HS-27A (cell line): ENCODE measurements at regions not wholly inside any gene's neighbourhood (a gene's known extent, or its start where the extent isn't known, plus 50 kb on each side); places are given as distances from the start of the nearest gene placed in this dataset.
"Not testable (repeated sequence)": the region's sequence is repeated elsewhere in the genome, so short reads cannot be mapped to it uniquely, and the experiment has no call there.

Experiments
- DNase-seq: peaks from one replicate; pipeline ENCODE4 v3.0.0-alpha.2; 2012; ENCODE audit warnings: low read depth, missing footprints

DNA sequence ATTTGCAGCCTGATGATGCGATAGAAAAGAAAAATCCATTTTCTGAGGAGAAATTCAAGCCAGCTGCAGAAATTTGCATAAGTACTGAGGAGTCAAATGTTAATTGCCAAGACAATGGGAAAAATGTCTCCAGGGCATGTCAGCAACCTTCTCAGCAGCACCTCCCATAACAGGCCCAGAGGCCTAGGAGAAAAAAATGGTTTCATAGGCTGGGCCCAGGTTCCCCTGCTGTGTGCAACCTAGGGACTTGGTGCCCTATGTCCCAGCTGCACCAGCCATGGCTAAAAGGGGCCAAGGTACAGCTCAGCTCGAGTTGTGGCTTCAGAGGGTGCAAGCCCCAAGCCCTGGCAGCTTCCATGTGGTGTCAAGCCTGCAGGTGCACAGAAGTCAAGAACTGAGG, 144.8 kb upstream of the PRKD1 start:
- not testable (repeated sequence) for DNase-seq

DNA sequence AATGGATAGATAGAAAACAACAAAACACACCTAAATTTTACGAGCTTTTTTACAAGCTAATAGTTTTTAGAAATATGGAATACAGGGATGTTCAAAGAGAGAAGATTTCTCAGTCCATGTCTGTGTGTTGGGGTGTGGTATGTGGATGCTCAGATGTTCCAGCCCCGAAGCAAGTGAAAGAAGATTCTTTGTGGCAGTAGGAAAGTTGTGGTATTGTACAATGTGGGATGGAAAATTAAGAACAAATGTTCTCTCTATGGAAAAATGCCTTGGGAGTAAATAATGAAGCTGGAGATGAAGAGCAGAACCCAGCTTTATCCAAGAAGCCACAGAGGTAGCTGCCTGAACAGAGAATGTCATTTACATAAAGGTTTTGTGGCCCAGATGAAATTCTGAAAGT, 150.3 kb upstream of the PRKD1 start:
- no peak for DNase-seq

DNA sequence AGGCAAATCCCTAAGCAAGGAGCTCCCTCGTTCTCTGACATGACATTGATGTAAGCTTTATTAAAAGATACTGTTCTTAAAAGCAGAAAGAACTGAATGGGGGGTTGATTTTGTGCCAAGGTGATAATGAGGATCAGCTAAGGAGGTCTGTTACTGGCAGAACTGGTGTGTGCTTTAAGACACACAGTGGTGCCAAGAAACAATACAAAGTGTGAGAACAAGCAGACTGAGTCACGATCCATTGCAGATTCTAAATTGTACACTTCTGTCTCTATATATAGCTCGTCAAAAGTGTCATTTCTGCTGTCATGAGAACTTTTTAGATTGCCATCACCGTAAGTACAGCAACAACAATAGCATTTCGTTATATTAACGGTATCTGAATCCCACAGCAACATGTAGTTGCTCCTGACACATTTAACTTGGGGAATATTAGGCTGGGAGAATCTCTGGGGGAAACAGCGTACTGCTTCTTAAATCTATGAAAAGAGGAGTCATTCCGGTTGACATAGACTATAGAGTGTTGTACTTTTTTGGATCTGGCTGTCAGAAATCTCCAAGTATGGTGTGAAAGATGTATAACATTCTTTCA, 151.3 kb upstream of the PRKD1 start:
- no peak for DNase-seq

DNA sequence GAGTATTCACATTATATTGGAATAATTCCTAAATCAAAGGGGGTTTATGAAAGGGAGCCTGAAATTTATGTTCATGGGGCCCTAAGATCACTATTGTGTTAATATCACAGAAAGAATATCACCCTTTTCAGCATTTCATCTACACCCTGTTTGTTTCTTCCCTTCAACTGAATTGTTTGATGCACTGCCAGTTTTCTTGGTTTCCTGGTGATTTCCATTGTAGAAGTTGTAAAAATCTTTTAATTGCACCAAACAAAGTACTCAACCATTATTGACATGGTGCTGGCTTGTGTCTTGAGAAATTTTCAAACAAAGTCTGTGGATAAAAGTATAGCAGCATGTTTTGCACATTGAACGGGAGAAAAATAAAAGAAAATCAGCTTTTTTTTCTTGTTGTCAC, 154.8 kb upstream of the PRKD1 start:
- DNase-seq = no peak

DNA sequence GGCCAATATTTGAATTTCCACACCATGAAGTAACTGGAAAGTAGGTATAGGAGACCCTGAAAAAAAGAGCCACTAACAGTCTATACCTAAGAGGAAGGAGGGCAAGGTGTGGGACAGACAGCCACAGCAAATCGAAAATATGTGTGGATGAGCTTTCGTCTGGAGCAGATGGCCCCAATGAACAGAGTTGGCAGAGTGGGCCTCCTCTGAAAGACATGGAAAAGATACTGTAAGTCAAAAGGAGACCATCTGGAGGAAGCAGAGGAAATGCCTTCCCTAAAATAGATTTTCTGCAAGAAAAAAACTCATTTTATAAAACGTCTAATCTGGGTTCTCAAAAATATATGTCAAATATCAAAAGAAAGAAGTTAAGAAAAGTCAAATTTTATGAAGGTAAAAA, 157.2 kb upstream of the PRKD1 start:
- DNase-seq = no peak

DNA sequence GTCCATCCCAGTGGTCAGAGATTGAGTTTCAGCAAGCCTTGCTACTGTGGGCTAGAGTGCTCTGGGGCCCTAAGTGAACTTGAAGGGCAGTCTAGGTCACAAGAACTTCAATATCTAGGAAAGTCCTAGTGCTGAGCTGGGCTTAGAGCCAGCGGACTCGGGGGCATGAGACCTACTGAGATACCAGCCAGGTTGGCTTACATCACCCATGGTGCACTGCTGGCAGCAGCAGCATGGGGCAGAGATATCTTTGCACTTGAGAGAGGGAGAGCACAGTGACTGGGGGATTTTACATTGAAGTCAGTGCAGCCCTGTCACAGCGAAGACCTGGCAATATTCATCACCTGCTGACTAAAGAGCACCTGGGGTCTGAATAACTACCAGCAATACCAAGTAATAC, 158.3 kb upstream of the PRKD1 start:
- DNase-seq = no peak

DNA sequence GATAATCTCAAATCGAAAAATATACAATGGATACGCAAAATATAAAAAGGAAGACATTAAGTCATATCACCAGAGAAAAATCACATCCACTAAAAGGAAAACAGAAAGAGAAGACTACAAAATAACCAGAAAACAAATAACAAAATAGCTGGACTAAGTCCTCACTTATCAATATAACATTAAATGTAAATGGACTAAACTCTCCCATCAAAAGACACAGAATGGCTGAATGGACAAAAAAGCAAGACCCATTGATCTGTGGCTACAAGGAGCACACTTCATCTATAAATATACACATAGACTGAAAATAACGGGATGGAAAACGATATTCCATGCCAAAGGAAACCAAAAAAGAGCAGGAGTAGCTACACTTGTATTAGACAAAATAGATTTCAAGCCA, 161.0 kb upstream of the PRKD1 start:
- no peak for DNase-seq

DNA sequence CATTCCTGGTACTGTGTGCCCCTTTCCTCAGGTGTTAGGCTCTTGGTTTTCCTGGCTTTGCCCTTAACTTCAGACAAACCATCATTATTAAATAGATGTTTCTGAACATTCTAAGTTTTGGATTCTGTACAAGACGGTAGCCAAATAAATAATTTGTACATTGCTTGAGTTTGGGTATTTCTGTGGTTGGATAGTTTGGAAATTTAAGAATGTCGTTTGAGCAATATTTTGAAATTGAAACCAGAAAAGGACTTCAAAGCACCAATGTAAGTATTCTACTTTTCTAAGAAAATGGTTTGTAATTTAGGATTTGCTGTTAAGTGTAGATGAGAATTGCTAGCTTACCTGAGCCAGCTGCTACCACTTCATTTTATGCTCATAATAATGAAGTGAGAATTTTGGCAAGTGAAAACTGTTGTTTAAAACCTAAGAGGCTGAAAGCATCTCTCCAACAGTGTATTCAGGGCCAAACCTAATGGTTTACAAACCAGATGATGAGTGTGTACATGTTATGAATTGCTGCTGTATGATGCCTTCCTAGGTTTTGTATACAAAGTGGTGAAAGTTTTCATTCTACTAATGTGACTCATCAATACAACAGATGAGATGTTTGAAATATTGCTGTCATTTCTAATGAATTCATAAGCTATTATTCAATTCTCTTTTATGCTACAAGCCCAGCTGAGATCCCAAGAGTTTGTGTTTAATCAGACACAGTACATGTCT, 181.5 kb upstream of the PRKD1 start:
- DNase-seq = no peak

DNA sequence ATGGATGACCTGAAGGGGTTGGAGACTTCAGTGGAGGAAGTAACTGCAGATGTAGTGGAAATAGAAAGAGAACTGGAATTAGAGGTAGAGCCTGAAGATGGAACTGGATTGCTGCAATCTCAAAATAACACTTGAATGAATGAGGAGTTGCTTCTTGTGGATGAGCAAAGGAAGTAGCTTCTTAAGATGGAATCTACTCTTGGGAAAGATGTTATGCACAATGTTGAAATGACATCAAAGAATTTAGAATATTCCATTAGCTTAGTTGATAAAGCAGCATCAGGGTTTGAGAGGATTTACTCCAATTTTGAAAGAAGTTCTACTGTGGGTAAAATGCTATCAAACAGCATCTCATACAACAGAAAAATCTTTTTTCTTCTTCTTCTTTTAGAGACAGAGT, 186.4 kb upstream of the PRKD1 start:
- DNase-seq = no peak

DNA sequence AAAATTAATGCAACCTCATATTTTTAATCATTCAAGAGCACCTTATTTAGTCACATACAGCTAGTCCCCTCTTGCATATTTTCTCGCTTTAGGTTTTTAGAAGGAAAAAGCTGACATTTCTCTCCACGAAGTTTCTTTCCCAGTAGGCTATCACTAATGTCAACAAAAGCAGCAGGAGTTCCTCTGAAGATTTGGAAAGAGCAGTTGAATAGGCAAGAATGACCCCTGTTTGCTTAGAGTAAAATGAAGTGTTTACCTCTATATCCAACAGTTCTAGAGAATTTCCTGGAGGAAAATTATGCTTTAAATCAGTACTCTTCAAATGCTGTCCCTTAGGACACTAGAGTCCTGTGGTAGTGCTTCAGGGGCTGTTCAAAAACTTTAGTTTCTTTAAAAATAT, 188.1 kb upstream of the PRKD1 start:
- no peak for DNase-seq

DNA sequence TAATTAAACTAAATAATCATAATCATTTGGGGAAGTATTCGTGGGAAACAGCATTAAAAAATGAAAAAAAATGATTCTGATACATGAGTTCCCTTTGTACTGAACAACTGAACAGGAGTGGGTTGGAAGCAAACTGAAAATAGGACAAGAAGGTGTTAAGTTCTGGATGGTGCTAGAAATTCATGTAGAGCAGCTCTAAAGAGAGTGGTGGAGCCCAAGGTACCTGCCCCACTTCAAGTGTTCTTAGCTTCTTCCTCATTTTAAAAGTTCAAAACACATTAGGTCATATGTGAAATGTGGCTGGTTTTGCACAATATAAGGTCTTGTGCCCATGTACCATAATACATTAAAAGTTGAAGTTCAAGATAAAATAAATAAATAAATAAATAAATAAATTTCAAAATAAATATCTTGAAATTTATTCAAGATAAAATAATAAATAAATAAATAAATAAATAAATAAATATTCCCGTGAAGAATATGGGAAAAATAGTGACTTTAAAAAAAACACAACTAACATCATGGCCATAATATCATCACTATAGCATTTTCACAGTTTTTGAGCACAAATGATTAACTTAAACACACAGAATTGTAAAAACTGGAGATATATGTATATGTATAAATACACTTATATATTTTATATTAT, 191.5 kb upstream of the PRKD1 start:
- DNase-seq = no peak

DNA sequence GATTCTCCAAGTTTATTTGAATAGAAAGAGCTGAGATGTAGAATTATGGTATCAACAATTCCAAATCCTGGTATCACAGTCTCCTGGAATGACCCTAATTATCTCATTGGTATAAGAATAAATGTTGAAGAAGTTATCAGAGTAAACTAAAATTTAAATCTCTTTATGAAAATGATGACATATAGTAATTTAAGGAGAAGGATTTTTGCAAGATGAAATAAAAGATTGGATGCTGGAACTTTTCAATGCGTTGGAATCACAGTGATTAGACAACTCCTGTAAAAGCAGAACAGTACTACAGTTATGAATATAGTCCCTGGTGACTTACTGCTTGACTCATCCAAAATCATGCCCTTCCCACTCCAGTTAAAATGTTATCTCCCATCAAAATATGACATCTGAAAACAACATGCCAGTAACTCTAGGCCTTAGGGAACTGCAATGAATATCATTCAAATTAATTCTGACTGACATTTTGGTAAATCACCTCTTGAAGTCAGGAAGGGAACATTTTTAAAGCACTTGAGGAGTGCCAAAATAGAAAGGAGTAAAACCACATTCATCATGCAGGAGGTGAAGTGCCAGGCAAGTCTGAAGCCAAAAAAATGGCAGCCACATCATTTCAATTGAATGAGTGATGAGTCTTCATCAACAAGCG, 197.8 kb upstream of the PRKD1 start:
- peak; percentile 8 for DNase-seq

DNA sequence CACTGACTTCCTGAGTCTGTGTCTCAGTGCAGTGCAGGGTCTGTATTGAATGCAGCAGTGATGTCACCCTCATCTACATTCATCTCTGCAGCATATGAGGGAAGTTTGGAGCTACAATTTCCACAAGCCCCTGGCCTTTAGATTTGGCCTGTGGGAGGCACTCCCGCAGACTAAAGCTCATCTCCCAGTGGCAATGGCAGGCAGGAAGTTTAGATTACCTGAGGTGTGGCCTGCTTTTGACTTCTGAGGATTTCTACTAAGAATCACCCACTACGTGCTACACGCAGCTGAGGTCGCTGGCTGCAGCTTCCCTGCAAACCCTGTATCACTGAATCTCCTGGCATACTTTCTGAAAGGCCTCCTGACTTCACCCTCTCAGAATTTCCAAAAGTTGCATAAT, 202.2 kb upstream of the PRKD1 start:
- no peak for DNase-seq

DNA sequence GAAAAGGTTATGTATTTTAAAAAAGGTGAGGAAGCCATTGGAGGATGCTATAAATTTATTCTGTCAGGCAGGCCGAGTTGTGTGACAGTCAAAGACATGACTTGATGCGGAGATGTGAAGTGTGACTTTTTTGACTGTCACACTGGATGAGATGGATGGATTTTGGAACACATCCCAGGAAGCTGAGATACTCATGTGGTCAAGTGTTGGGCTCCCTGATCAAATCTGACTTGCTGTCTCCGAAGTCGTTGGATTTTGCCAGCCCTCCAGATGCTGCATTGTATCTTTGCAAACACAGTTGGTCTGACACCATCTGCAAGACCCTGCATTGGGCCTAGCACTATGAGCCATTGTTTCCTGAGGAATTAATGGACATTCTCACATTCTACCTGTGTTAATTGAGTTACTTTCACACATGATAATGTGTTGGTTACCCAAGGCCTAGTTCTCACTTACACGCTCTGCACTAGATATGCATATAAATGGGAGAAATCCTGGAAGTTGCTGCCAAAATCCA, 204.0 kb upstream of the PRKD1 start:
- no peak for DNase-seq

DNA sequence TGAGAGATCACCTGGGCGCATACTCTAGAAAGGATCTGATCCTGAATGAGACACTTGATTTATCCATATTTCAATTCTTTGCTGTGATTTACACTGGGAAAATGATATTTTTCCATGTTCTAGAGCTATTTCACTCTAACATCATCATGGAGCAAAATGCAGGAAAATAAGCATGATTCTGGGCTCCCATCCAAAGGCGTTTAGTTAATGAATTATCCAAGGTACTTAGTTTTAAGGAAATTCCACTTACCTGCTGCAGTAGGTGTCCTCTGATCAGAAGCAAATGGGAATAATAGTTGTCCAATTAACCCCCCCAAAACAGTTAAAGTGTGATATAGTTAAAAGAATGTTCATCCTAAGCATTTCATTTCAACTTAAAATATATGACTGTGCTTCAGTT, 204.5 kb upstream of the PRKD1 start:
- DNase-seq = no peak

DNA sequence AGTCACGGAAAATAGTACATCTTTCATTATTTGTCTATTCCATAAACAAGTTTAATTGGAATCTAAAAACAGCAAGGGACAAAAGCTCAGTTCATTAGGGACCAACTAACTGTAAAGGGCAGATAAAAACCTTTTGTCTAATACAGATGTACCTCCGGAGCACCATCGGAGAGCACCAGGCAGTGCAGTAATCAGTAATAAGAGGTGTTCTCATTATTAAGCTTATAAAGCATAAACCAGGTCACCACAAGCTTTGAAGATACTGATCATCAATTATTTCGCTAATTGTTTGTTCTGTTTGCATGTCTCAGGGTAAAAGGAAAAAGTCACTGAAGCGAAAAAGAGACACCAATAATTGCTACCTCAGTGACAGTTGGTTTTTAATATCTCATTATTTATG, 207.3 kb upstream of the PRKD1 start:
- DNase-seq = no peak

DNA sequence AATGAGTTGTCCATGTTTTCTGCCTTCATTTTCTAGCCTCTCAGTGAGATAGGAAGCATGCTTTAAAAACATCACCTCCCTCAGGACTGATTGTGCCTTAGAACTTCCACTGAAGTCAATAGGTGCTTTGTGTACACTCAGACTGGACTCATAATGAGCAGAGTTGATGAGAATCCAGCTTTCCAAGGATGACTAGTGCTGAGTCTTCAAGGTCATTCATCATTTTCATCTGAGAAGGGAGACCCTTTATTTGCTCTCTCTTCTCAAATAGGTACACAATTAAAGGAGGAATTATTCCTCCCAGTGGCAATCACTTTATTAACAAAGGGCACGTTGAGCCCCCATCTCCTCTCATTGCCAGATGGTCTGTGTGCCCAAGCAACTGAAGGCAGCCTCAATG, 210.9 kb upstream of the PRKD1 start:
- no peak for DNase-seq

DNA sequence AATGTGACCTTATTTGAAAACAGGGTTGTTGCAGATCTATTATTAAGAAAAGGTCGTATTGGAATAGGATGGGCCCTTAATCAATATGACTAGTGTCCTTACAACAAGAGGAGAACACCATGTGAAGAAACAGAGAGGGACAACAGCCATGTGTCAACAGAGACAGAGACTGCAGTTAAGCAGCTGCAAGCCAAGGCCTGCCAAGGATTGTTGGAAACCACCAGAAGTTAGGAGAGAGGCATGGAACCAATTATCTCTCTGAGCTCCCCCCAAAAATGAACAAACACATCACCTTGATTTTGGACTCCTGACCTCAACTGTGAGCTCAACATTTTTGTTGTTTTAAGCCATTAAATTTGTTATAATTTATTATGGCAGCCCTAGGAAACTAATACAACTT, 214.6 kb upstream of the PRKD1 start:
- DNase-seq = no peak

DNA sequence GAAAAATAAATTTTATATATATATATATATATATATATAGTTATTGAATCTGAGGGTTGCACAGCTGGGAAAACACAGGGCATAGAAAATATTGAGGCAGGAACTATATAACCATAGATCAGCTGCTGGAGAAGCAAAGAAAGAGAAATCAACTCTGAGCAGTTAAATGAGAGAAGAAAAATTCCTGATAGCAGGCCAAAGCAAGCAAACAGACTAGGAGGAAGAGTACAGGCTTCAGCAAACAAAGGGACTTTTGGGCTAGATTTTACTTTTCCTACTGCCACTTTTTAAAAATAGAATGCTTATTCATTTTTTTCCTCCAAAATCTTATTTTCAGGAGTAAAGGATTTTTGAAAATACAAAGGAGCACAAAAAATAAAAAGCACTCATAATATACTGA, 216.0 kb upstream of the PRKD1 start:
- DNase-seq = no peak

DNA sequence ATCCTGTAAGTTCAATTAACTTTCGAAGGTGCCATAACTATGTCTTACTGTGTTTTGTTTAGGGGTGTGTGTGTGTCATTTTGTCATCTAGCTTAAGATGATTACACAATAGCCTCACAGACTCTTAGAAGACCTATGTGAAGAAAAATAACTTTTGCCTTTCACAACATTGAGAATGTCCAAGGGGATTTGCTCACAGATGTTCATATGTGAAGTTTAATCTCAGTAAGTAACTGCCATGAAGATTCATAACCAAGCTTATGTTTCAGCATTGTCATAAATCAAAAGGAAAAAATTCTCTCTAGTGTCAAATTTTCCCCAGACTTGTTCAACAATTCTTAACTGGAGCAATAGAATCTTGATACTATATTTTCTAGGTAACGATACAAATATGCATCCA, 226.1 kb upstream of the PRKD1 start:
- no peak for DNase-seq

DNA sequence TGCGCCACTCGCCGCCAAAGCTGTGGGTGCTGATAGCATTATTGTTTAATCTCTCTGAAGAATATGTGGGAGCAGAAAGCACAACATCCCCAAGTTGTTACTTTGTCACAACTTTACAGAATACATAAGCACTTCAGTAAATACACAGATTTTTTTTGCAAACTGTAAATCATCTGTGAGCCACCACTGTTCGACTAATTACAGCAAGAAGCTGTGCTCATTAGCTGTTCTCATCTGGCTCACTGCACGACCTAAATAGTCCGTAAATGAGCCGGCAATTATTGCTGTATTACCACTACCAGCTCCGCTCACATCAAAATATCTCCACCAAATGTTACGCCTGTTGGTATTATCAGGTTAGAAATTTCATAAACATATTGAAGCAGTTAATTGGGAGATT, 228.9 kb upstream of the PRKD1 start:
- DNase-seq = no peak

DNA sequence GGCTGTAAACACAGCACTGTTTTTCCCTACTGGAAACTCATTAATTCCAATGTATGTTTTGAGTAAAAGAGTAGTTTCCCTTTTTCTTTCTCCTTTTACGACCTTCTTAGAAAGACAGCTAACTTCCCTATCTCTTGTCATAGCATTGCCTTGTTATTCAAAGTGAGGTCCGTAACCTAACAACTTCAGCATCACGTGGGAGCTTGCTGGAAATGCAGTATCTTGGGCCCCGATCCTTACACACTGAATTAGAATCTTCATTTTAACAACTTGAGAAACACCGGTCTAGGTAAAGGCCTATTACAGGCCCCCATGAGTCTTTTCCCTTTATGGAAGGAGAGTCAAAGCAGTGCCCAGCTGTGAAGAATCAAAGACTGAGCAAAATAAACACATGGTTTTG, 230.7 kb upstream of the PRKD1 start:
- no peak for DNase-seq

DNA sequence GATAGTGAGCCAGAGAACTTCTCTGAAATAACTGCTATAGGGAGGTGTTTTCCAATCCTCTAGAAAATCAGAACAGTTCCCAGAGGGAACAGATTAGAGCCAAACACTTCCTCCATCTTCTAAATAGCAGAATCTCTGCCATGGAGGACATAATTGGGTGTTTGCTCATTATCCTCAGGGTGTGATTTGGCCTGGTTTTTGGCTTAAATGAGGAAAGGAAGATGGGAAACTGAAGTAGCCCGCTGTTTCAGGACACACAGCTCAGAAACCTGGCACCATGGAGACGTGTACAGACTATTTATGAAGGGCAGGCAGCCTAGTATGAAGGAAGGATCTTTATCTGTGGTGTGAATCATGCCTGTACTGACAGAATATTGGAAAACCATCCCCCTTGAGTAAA, 231.7 kb upstream of the PRKD1 start:
- DNase-seq = no peak
